DND-41 (cell line): ENCODE measurements at regions not wholly inside any gene's neighbourhood (a gene's known extent, or its start where the extent isn't known, plus 50 kb on each side); places are given as distances from the start of the nearest gene placed in this dataset.

Experiments used
- CTCF ChIP-seq: IDR thresholded peaks from 2 replicates; pipeline ENCODE4 v1.5.1; 2012; ENCODE audit warnings: borderline replicate concordance, low read length, moderate library complexity, mild to moderate bottlenecking; ENCODE audit not compliant: poor library complexity, severe bottlenecking; ENCODE audit errors: extremely low read depth
- EZH2 ChIP-seq: IDR thresholded peaks from 3 replicates; pipeline ENCODE4 v1.6.1; 2012; ENCODE audit warnings: borderline replicate concordance, low read depth, mild to moderate bottlenecking, moderate library complexity, low read length, inconsistent platforms; ENCODE audit not compliant: severe bottlenecking

DNA sequence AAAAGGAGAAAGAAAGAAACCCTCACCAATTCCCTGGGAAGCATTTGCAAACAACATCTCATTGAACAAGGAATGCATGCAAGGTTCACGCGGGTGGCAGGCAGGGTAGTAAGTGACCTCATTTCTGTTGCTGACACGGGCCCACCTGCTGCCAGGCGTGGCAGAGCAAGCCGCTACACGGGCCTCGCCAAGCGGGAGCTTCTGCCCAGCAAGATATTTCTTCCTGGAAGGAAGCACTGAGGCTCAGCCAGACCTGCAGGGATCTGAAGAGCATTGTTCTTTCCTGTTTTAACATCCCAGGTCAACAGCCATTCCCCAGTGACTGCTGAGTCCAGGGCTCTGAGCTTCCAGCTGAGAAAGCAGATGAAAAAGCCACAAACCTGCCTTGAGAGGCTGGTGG lies 91.9 kb upstream of the IGSF21 start:
- no peak for TF ChIP-seq CTCF
- no peak for TF ChIP-seq EZH2
